SK-N-MC (cell line): ENCODE measurements at regions not wholly inside any gene's neighbourhood (a gene's known extent, or its start where the extent isn't known, plus 50 kb on each side); places are given as distances from the start of the nearest gene placed in this dataset.

Experiments used
- EZH2 ChIP-seq: fragments of 200-600 bp; sonication (generic); IDR thresholded peaks from one replicate; pipeline ENCODE4 v1.6.1; 2017; ENCODE audit warnings: antibody characterized with exemption
- FOXP2 ChIP-seq: optimal IDR thresholded peaks from 2 replicates; pipeline ENCODE3; 2011; ENCODE audit warnings: mild to moderate bottlenecking, moderate library complexity; ENCODE audit not compliant: insufficient read depth; ENCODE audit errors: extremely low read length, control extremely low read depth
- POLR2AphosphoS5 ChIP-seq: IDR thresholded peaks from 2 replicates; pipeline ENCODE4 v1.6.1; 2012; ENCODE audit warnings: mild to moderate bottlenecking, low read depth, low read length, borderline replicate concordance

GRCh38 chr3:164550857-164551256 lies 527.4 kb downstream of the SI start:
- TF ChIP-seq POLR2AphosphoS5 (no peak), EZH2 (no peak), FOXP2 (no peak)
